OCI-LY3 (cell line): ENCODE measurements at regions not wholly inside any gene's neighbourhood (a gene's known extent, or its start where the extent isn't known, plus 50 kb on each side); places are given as distances from the start of the nearest gene placed in this dataset.

Experiments
- H2AFZ ChIP-seq: fragments of 200-600, 300-600 bp; shearing (Covaris generic); 2 replicates; pipeline ENCODE4 v1.6.0; 2014; ENCODE audit warnings: antibody characterized with exemption, low read depth, low read length
- H3K27ac ChIP-seq: fragments of 200-600, 300-600 bp; sonication (generic); 2 replicates; pipeline ENCODE4 v1.5.1; 2014; ENCODE audit warnings: mild to moderate bottlenecking, low read length, moderate library complexity, mixed read lengths
- H3K27me3 ChIP-seq: fragments of 200-600, 300-600 bp; sonication (generic); 2 replicates; pipeline ENCODE4 v1.6.1; 2014; ENCODE audit warnings: low read depth, low read length, mixed read lengths
- H3K36me3 ChIP-seq: fragments of 200-600, 300-600 bp; sonication (generic); replicated peaks from 2 replicates; pipeline ENCODE3; 2014; ENCODE audit warnings: low read depth, low read length, mixed read lengths
- H3K4me1 ChIP-seq: fragments of 300-600, 200-600 bp; sonication (generic); 2 replicates; pipeline ENCODE4 v1.6.1; 2014; ENCODE audit warnings: low read length, mixed read lengths
- H3K4me2 ChIP-seq: fragments of 200-600, 300-600 bp; sonication (generic); 2 replicates; pipeline ENCODE4 v1.6.1; 2014; ENCODE audit warnings: low read length, mixed read lengths
- H3K4me3 ChIP-seq: fragments of 300-600, 200-600 bp; sonication (generic); 2 replicates; pipeline ENCODE4 v1.5.1; 2014; ENCODE audit warnings: antibody characterized with exemption, mild to moderate bottlenecking, low read length, moderate library complexity
- H3K79me2 ChIP-seq: fragments of 300-600, 200-600 bp; shearing (Covaris generic); 2 replicates; pipeline ENCODE4 v1.6.1; 2014; ENCODE audit warnings: mild to moderate bottlenecking, low read length, mixed read lengths
- H3K9ac ChIP-seq: fragments of 300-600, 200-600 bp; shearing (Covaris generic); 2 replicates; pipeline ENCODE4 v1.6.0; 2014; ENCODE audit warnings: mild to moderate bottlenecking, low read length, moderate library complexity
- H3K9me3 ChIP-seq: fragments of 200-600, 300-600 bp; shearing (Covaris generic); 2 replicates; pipeline ENCODE4 v1.6.1; 2014; ENCODE audit warnings: low read length, mixed read lengths; ENCODE audit not compliant: insufficient read depth
- H4K20me1 ChIP-seq: fragments of 200-600, 300-600 bp; sonication (generic); 2 replicates; pipeline ENCODE4 v1.6.1; 2016; ENCODE audit warnings: low read length, mixed read lengths; ENCODE audit not compliant: insufficient read depth
- CTCF ChIP-seq: fragments of 200-600, 300-600 bp; sonication (generic); IDR thresholded peaks from 2 replicates; pipeline ENCODE4 v1.5.1; 2014; ENCODE audit warnings: antibody characterized with exemption, low read length, low read depth
- EZH2phosphoT487 ChIP-seq: fragments of 200-600 bp; shearing (Covaris generic); IDR thresholded peaks from 2 replicates; pipeline ENCODE4 v1.6.1; 2018; ENCODE audit warnings: antibody characterized with exemption, mixed run types, low read depth

- Histone ChIP-seq H2AFZ (no peak overlapping the region), H3K4me1 (peaks cover 16% of the 10 kb centered on the region), H3K27ac (no peak overlapping the region), H3K4me3 (no peak overlapping the region), H3K79me2 (no peaks in the 10 kb centered on the region), H4K20me1 (no peaks in the 10 kb centered on the region), H3K36me3 (no peaks in the 10 kb centered on the region), H3K4me2 (no peak overlapping the region), H3K27me3 (no peaks in the 10 kb centered on the region), H3K9me3 (no peaks in the 10 kb centered on the region), H3K9ac (no peak overlapping the region)
- TF ChIP-seq CTCF, result no peak
- TF ChIP-seq EZH2phosphoT487, result no peak
Observed at GRCh38 chr2:116489944-116490343, 1324.5 kb upstream of the DDX18 start.

GRCh38 chr2:116490511-116491145 is 1323.9 kb upstream of the DDX18 start:
- Histone ChIP-seq H3K4me3 (no peak overlapping the region), H3K27ac (no peak overlapping the region), H2AFZ (no peak overlapping the region), H3K79me2 (no peaks in the 10 kb centered on the region), H3K27me3 (no peaks in the 10 kb centered on the region), H3K4me2 (no peak overlapping the region), H4K20me1 (no peaks in the 10 kb centered on the region), H3K36me3 (no peaks in the 10 kb centered on the region), H3K9me3 (no peaks in the 10 kb centered on the region), H3K9ac (no peak overlapping the region), H3K4me1 (peaks cover 16% of the 10 kb centered on the region)
- TF ChIP-seq CTCF (no peak), EZH2phosphoT487 (no peak)

GRCh38 chr2:116491292-116491691 is 1323.2 kb upstream of the DDX18 start:
- Histone ChIP-seq H3K79me2 (no peaks in the 10 kb centered on the region), H2AFZ (no peak overlapping the region), H3K27ac (no peak overlapping the region), H3K36me3 (no peaks in the 10 kb centered on the region), H3K4me2 (no peak overlapping the region), H3K4me3 (no peak overlapping the region), H3K9me3 (no peaks in the 10 kb centered on the region), H3K9ac (no peak overlapping the region), H3K4me1 (peaks cover 16% of the 10 kb centered on the region), H4K20me1 (no peaks in the 10 kb centered on the region), H3K27me3 (no peaks in the 10 kb centered on the region)
- TF ChIP-seq CTCF (no peak), EZH2phosphoT487 (no peak)

- no peak overlapping the region for H3K27ac ChIP-seq
- H3K9me3 ChIP-seq, result no peaks in the 10 kb centered on the region
- no peaks in the 10 kb centered on the region for H3K27me3 ChIP-seq
- H3K79me2 ChIP-seq, result no peaks in the 10 kb centered on the region
- H4K20me1 ChIP-seq, result no peaks in the 10 kb centered on the region
- TF ChIP-seq CTCF (no peak), EZH2phosphoT487 (no peak)
- H3K36me3 ChIP-seq, result no peaks in the 10 kb centered on the region
- H2AFZ ChIP-seq, result no peak overlapping the region
- H3K4me3 ChIP-seq, result no peak overlapping the region
- H3K4me2 ChIP-seq, result no peak overlapping the region
- H3K4me1 ChIP-seq, result peaks cover 2% of the 10 kb centered on the region; the same call in 1 of the 2 replicates
- no peak overlapping the region for H3K9ac ChIP-seq
Observed at GRCh38 chr2:116499389-116499788, 1315.1 kb upstream of the DDX18 start.
